H9 (cell line): ENCODE measurements at regions not wholly inside any gene's neighbourhood (a gene's known extent, or its start where the extent isn't known, plus 50 kb on each side); places are given as distances from the start of the nearest gene placed in this dataset.

Experiments used
- DNase-seq: peaks from one replicate; pipeline ENCODE4 v3.0.0-alpha.2; 2017
- H2AFZ ChIP-seq: one replicate; pipeline ENCODE4 v1.6.1; 2013; ENCODE audit warnings: mild to moderate bottlenecking, low read length, control low read depth, moderate library complexity
- H2AK5ac ChIP-seq: 2 replicates; pipeline ENCODE4 v1.6.1; 2013; ENCODE audit warnings: low read length, control low read depth, mixed read lengths; ENCODE audit not compliant: insufficient read length
- H2BK120ac ChIP-seq: one replicate; pipeline ENCODE4 v1.6.1; 2013; ENCODE audit warnings: low read depth, mild to moderate bottlenecking, low read length, control low read depth, inconsistent platforms; ENCODE audit not compliant: poor library complexity, severe bottlenecking
- H2BK12ac ChIP-seq: 2 replicates; pipeline ENCODE4 v1.6.1; 2013; ENCODE audit warnings: low read length, control low read depth, mixed read lengths, low read depth; ENCODE audit not compliant: insufficient read length
- H2BK15ac ChIP-seq: 2 replicates; pipeline ENCODE4 v1.6.1; 2013; ENCODE audit warnings: low read depth, low read length, control low read depth
- H2BK20ac ChIP-seq: one replicate; pipeline ENCODE4 v1.6.1; 2013; ENCODE audit warnings: low read depth, mild to moderate bottlenecking, low read length, control low read depth, inconsistent platforms; ENCODE audit not compliant: poor library complexity, severe bottlenecking
- H2BK5ac ChIP-seq: 2 replicates; pipeline ENCODE4 v1.6.1; 2013; ENCODE audit warnings: low read length, control low read depth, mixed read lengths; ENCODE audit not compliant: insufficient read length
- H3K14ac ChIP-seq: 2 replicates; pipeline ENCODE4 v1.6.1; 2013; ENCODE audit warnings: low read length, control low read depth; ENCODE audit not compliant: insufficient read depth
- H3K18ac ChIP-seq: 2 replicates; pipeline ENCODE4 v1.6.1; 2013; ENCODE audit warnings: low read depth, mild to moderate bottlenecking, mixed read lengths, low read length, control low read depth; ENCODE audit not compliant: insufficient read length
- H3K23ac ChIP-seq: 2 replicates; pipeline ENCODE4 v1.6.1; 2013; ENCODE audit warnings: low read length, control low read depth, mixed read lengths, low read depth; ENCODE audit not compliant: insufficient read length
- H3K23me2 ChIP-seq: 2 replicates; pipeline ENCODE4 v1.6.1; 2013; ENCODE audit warnings: low read depth, mild to moderate bottlenecking, mixed read lengths, low read length, control low read depth; ENCODE audit not compliant: insufficient read length, poor library complexity, severe bottlenecking
- H3K27ac ChIP-seq: 2 replicates; pipeline ENCODE4 v1.5.1; 2013; ENCODE audit warnings: low read length, control low read depth, mixed read lengths, low read depth; ENCODE audit not compliant: insufficient read length
- H3K27me3 ChIP-seq: 2 replicates; pipeline ENCODE4 v1.6.1; 2013; ENCODE audit warnings: low read length, control low read depth, inconsistent platforms; ENCODE audit not compliant: insufficient read depth
- H3K4ac ChIP-seq: 2 replicates; pipeline ENCODE4 v1.6.1; 2013; ENCODE audit warnings: low read depth, mild to moderate bottlenecking, control low read depth, inconsistent platforms, low read length, moderate library complexity
- H3K4me1 ChIP-seq: 2 replicates; pipeline ENCODE4 v1.6.1; 2013; ENCODE audit warnings: low read length, control low read depth, inconsistent platforms; ENCODE audit not compliant: insufficient read depth
- H3K4me2 ChIP-seq: 2 replicates; pipeline ENCODE4 v1.6.1; 2013; ENCODE audit warnings: low read length, control low read depth, mixed read lengths; ENCODE audit not compliant: insufficient read length, insufficient read depth
- H3K56ac ChIP-seq: 2 replicates; pipeline ENCODE4 v1.6.1; 2013; ENCODE audit warnings: low read depth, mild to moderate bottlenecking, mixed read lengths, low read length, control low read depth; ENCODE audit not compliant: insufficient read length
- H3K79me1 ChIP-seq: 2 replicates; pipeline ENCODE4 v1.6.1; 2013; ENCODE audit warnings: low read depth, mild to moderate bottlenecking, moderate library complexity, low read length, control low read depth, inconsistent platforms; ENCODE audit not compliant: insufficient read depth, poor library complexity, severe bottlenecking
- H3K79me2 ChIP-seq: 2 replicates; pipeline ENCODE4 v1.6.1; 2013; ENCODE audit warnings: low read length, control low read depth, inconsistent platforms; ENCODE audit not compliant: insufficient read depth
- H3K9ac ChIP-seq: 2 replicates; pipeline ENCODE4 v1.6.1; 2013; ENCODE audit warnings: low read length, control low read depth, mixed read lengths; ENCODE audit not compliant: insufficient read length; ENCODE audit errors: extremely low read depth
- H3K9me3 ChIP-seq: one replicate; pipeline ENCODE4 v1.6.1; 2013; ENCODE audit warnings: low read depth, low read length, inconsistent platforms; ENCODE audit not compliant: control insufficient read depth
- H3T11ph ChIP-seq: one replicate; pipeline ENCODE4 v1.6.1; 2013; ENCODE audit warnings: mild to moderate bottlenecking, low read length, control low read depth, inconsistent platforms
- H4K20me1 ChIP-seq: one replicate; pipeline ENCODE4 v1.6.1; 2013; ENCODE audit not compliant: control insufficient read depth, insufficient read length, insufficient read depth
- H4K5ac ChIP-seq: 2 replicates; pipeline ENCODE4 v1.6.1; 2013; ENCODE audit warnings: low read depth, mild to moderate bottlenecking, mixed read lengths, low read length, control low read depth; ENCODE audit not compliant: insufficient read length
- H4K8ac ChIP-seq: replicated peaks from 2 replicates; pipeline ENCODE4 v1.6.1; 2013; ENCODE audit warnings: low read length, control low read depth, mixed read lengths, low read depth; ENCODE audit not compliant: insufficient read length
- H4K91ac ChIP-seq: 2 replicates; pipeline ENCODE4 v1.6.1; 2013; ENCODE audit warnings: low read depth, mild to moderate bottlenecking, moderate library complexity, mixed read lengths, low read length, control low read depth; ENCODE audit not compliant: insufficient read length
- H3K27ac Mint-ChIP-seq, 3 experiments: 2 replicates in 2 of 3; 3 replicates in 1 of 3; pipeline ENCODE4 v1.8.0; 2020 to 2021; ENCODE audit warnings: mixed read lengths in 3 of 3, mild to moderate bottlenecking in 1 of 3, moderate library complexity in 1 of 3
- H3K27me3 Mint-ChIP-seq: 2 replicates; pipeline ENCODE4 v1.8.0; 2021; ENCODE audit warnings: low read depth, mild to moderate bottlenecking, moderate library complexity, mixed read lengths
- H3K36me3 Mint-ChIP-seq, 3 experiments: 2 replicates in 2 of 3; 3 replicates in 1 of 3; pipeline ENCODE4 v1.8.0; 2020 to 2021; ENCODE audit warnings: low read depth in 3 of 3, mixed read lengths in 3 of 3; ENCODE audit not compliant: insufficient read depth in 1 of 3
- H3K4me1 Mint-ChIP-seq, 2 experiments: 2 replicates each; pipeline ENCODE4 v1.8.0; 2020; ENCODE audit warnings: mixed read lengths in 2 of 2
- H3K4me3 Mint-ChIP-seq, 2 experiments: 2 replicates in 1 of 2; 3 replicates in 1 of 2; pipeline ENCODE4 v1.8.0; 2020 to 2021; ENCODE audit warnings: mild to moderate bottlenecking in 2 of 2, mixed read lengths in 2 of 2, moderate library complexity in 1 of 2
- H3K9me3 Mint-ChIP-seq, 2 experiments: 2 replicates in 1 of 2; 3 replicates in 1 of 2; pipeline ENCODE4 v1.8.0; 2020; ENCODE audit warnings: mild to moderate bottlenecking in 2 of 2, mixed read lengths in 2 of 2, moderate library complexity in 1 of 2
- CTCF ChIP-seq: fragments of 200-600 bp; sonication (generic); conservative IDR thresholded peaks from 3 replicates; pipeline ENCODE4 v1.8.0; 2021; ENCODE audit warnings: antibody characterized with exemption, mild to moderate bottlenecking
- WGBS: extraction: QIAGEN DNeasy Blood & Tissue Kit; methylation state at CpG from one replicate; pipeline ENCODE4 v1.1.7; 2013; ENCODE audit warnings: missing lambda C conversion rate, low lambda C conversion rate, mixed read lengths; ENCODE audit not compliant: insufficient read length; ENCODE audit errors: extremely low coverage; 5-methylcytosine and 5-hydroxymethylcytosine counted together

DNA sequence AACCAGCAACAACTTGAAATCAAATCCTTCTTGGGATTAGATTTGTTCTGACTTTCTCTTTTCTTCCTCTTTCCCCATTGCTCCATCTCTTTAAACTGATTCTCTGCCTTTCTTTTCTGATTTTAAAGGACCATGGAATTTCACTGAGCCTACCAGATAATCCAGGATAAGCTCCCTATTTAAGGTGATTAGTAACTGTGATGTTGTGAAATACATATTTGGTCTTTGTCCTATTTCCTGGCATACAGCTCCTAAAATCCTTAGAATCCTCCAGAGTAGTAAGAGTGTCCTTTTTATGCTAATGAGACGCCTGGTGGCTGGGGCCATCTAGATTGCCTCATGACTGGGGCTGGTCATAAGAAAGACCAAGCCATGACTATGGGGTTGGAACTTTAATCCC, 236.9 kb downstream of the USP25 start:
- no peak overlapping the region for H3K9ac ChIP-seq
- no peaks in the 10 kb centered on the region for H3K36me3 Mint-ChIP-seq
- no peaks in the 10 kb centered on the region for H3K9me3 ChIP-seq
- no peak overlapping the region for H3K4ac ChIP-seq
- no peak overlapping the region for H4K8ac ChIP-seq
- H3K23ac ChIP-seq: no peak overlapping the region
- H3K4me1 ChIP-seq: no peaks in the 10 kb centered on the region
- no peak overlapping the region for H3K27ac ChIP-seq
- no peak overlapping the region for H3K56ac ChIP-seq
- H4K91ac ChIP-seq: no peak overlapping the region
- DNase-seq: no peak
- no peak overlapping the region for H2BK5ac ChIP-seq
- no peaks in the 10 kb centered on the region for H3K79me1 ChIP-seq
- no peak overlapping the region for H2AK5ac ChIP-seq
- no peaks in the 10 kb centered on the region for H3K27me3 Mint-ChIP-seq
- peak overlapping the region in 1 of 3 experiments; percentile 14; a peak in 2 of 7 replicates for H3K27ac Mint-ChIP-seq
- H4K20me1 ChIP-seq: no peaks in the 10 kb centered on the region
- no CpG with 5 or more reads among the region's 1 CpG for WGBS
- H2BK12ac ChIP-seq: no peak overlapping the region
- no peak overlapping the region for H4K5ac ChIP-seq
- no peak overlapping the region for H3K4me2 ChIP-seq
- H2AFZ ChIP-seq: no peak overlapping the region
- no peak overlapping the region for H3K18ac ChIP-seq
- no peaks in the 10 kb centered on the region for H3K79me2 ChIP-seq
- no peaks in the 10 kb centered on the region for H3K27me3 ChIP-seq
- H3K4me1 Mint-ChIP-seq: peaks cover 11 to 13% of the 10 kb centered on the region in 2 experiments
- no peak overlapping the region for H3T11ph ChIP-seq
- H3K23me2 ChIP-seq: no peaks in the 10 kb centered on the region
- H2BK15ac ChIP-seq: no peak overlapping the region
- H3K9me3 Mint-ChIP-seq: no peaks in the 10 kb centered on the region
- no peak overlapping the region for H3K14ac ChIP-seq
- H3K4me3 Mint-ChIP-seq: no peak overlapping the region
- no peak overlapping the region for H2BK120ac ChIP-seq
- no peak overlapping the region for H2BK20ac ChIP-seq
- TF ChIP-seq CTCF: no peak
